ENCODE measurements at regions not wholly inside any gene's neighbourhood (a gene's known extent, or its start where the extent isn't known, plus 50 kb on each side); places are given as distances from the start of the nearest gene placed in this dataset.

DNA sequence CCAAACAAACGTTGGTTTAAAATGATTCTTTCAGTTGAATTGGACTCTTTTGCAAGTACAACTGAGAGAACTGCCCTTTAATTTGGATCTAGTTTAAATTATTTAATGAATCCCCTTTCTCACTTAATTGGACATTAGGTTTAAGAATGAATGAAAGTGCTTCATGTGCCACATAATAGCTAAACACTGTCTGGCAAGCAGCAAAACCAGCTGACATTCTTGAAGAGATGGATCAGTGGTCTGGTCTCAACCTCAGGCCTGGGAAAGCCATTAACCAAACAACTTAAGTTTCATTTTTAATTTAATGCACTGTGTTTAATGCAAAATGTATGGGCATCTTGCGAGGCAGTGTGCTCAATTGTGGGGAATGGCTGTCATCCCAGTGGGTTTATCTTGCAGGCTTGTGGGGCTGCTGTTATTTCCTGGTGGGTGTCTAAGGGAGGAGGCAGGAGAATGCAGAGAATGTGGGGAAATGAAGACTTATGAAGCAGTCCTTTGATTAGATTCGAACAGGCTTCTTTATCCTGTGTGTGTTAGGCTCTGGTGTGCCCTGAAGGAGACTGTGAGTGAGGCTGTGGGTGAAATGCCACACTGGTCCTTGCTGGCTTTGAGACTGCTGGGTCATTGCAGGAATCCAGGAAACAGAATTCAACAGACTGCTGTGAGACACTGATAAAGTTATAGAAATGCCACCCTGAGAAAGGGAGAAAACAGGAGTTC is 144.1 kb upstream of the PELI2 start:
- intact Hi-C loops (cut with DNase I): no loop called here
- no peaks in the 10 kb centered on the region for H3K9me3 ChIP-seq
- H3K36me3 ChIP-seq: no peaks in the 10 kb centered on the region
- TF ChIP-seq CTCF (IDR thresholded peaks at IDR 0.05): no peak
- no peak overlapping the region for H3K27ac ChIP-seq
- H3K27me3 ChIP-seq: no peaks in the 10 kb centered on the region
- no peaks in the 10 kb centered on the region for H3K4me1 ChIP-seq
- H3K4me3 ChIP-seq: no peak overlapping the region
- DNase-seq (ENCODE audit: low spot score in 2 of 2): no peak

DNA sequence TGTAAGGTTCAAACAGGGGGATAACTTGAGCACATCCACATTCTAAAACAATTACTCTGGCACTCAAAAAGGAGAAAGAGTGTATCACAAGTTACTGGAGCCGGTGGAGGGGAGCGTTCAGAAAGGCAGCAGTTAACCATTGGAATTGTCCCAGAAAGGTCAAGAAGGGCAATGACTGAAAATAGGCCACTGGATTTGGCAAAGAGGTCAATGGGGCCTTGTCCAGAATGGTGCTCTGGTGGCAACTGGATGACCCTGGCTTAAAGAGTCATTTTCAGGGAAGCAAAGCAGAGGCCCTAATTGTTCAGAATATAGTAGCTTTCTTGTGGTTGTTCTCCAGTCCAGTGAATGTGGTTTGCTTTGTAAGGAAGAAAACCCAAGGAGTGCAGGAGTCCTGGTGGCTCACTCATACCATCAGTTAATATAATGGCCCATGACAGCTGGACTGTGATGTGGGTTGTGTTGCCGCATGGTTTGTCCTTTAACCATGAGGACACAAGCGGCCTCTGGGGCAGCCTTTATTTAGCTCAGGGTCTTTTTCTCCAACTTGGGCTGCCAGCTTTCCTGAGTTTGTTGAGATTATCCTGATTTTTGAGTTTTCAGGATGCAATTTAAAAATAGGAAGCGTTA is 142.8 kb upstream of the PELI2 start:
- intact Hi-C loops (cut with DNase I): no loop called here
- no peak for DNase-seq (ENCODE audit: low spot score in 2 of 2)
- H3K27me3 ChIP-seq: no peaks in the 10 kb centered on the region
- no peaks in the 10 kb centered on the region for H3K9me3 ChIP-seq
- no peaks in the 10 kb centered on the region for H3K36me3 ChIP-seq
- H3K27ac ChIP-seq: no peak overlapping the region
- no peak overlapping the region for H3K4me3 ChIP-seq
- no peaks in the 10 kb centered on the region for H3K4me1 ChIP-seq
- TF ChIP-seq CTCF (IDR thresholded peaks at IDR 0.05): no peak

- H3K27ac ChIP-seq: no peak overlapping the region
- peaks cover 0 to 6% of the 10 kb centered on the region in 2 donors for H3K9me3 ChIP-seq
- no peaks in the 10 kb centered on the region for H3K27me3 ChIP-seq
- no peak for DNase-seq (ENCODE audit: low spot score in 2 of 2)
- intact Hi-C loops (cut with DNase I): no loop called here
- no peaks in the 10 kb centered on the region for H3K36me3 ChIP-seq
- H3K4me1 ChIP-seq: no peaks in the 10 kb centered on the region
- TF ChIP-seq CTCF (IDR thresholded peaks at IDR 0.05): no peak
- H3K4me3 ChIP-seq: no peak overlapping the region
Observed at GRCh38 chr14:55976219-55976618, 142.0 kb upstream of the PELI2 start.

- Histone ChIP-seq H3K4me1 (no peaks in the 10 kb centered on the region), H3K27ac (no peak overlapping the region), H3K27me3 (no peaks in the 10 kb centered on the region), H3K9me3 (peaks cover 0 to 10% of the 10 kb centered on the region in 2 donors), H3K4me3 (no peak overlapping the region), H3K36me3 (no peaks in the 10 kb centered on the region)
- DNase-seq (ENCODE audit: low spot score in 2 of 2): no peak
- TF ChIP-seq CTCF (IDR thresholded peaks at IDR 0.05): no peak
- intact Hi-C loops (cut with DNase I): no loop called here
Observed at GRCh38 chr14:55976655-55977054, 141.6 kb upstream of the PELI2 start.

DNA sequence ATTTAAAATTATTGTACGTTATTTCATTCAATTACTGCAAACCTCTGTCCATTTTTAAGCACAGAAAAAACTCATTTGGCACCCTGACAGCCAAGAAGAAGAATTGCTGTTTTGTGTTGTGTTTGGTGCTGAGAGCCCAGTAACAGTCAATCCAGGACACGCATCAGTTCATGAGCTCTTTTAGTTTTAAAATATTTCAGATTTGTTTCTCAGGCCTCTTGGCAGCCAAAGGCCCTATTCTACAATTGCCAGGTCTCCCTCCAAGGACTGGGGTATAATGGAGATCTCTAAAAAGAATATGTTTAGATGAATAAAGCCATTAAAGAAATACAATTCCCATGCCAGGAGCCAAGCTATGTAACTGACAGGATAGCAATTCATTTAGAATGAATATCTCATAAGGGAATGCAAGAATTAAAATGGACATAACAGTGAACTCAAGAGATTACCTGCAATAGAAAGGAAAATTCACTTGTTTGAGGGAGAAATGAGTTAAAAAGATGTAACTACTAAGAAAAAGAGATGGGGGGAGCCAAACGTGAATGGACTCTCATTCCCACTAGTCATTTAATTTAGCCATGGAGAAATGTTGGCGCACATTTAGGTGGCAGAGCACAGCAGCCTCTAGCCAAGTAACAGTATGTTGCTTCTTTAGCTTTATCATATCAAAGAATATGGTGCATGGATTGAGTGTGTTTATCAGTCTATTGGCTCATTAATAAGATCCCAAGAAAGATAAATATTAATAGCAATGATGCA is 140.6 kb upstream of the PELI2 start:
- intact Hi-C loops (cut with DNase I): no loop called here
- peaks cover 0 to 13% of the 10 kb centered on the region in 2 donors for H3K9me3 ChIP-seq
- no peak overlapping the region for H3K4me3 ChIP-seq
- no peaks in the 10 kb centered on the region for H3K4me1 ChIP-seq
- no peaks in the 10 kb centered on the region for H3K36me3 ChIP-seq
- no peak for TF ChIP-seq CTCF (IDR thresholded peaks at IDR 0.05)
- H3K27ac ChIP-seq: no peak overlapping the region
- no peak for DNase-seq (ENCODE audit: low spot score in 2 of 2)
- H3K27me3 ChIP-seq: no peaks in the 10 kb centered on the region

Data from ascending aorta (tissue), 2 donors.